Stomach (tissue), 4 donors: ENCODE measurements at regions not wholly inside any gene's neighbourhood (a gene's known extent, or its start where the extent isn't known, plus 50 kb on each side); places are given as distances from the start of the nearest gene placed in this dataset.

Experiments
- CTCF ChIP-seq, 7 experiments: fragments of 450-650 bp in 4 of 7; fragments of 200-600 bp in 3 of 7; sonication (generic) in 3 of 7; IDR thresholded peaks; one replicate each; pipeline ENCODE4 v1.5.1; 2016 to 2019; ENCODE audit warnings: antibody characterized with exemption in 7 of 7, control low read depth in 2 of 7, mild to moderate bottlenecking in 1 of 7
- POLR2A ChIP-seq, 4 donors: fragments of 450-650 bp; IDR thresholded peaks; one replicate each; pipeline ENCODE4 v1.6.1; 2016; ENCODE audit warnings: antibody characterized with exemption in 4 of 4, control low read depth in 2 of 4, mild to moderate bottlenecking in 1 of 4, moderate library complexity in 1 of 4

GRCh38 chr1:208778417-208778816, 534.2 kb upstream of the PLXNA2 start:
- TF ChIP-seq POLR2A (IDR thresholded peaks at IDR 0.05) (no peak), CTCF (IDR thresholded peaks at IDR 0.05) (no peak)
